ENCODE measurements at regions not wholly inside any gene's neighbourhood (a gene's known extent, or its start where the extent isn't known, plus 50 kb on each side); places are given as distances from the start of the nearest gene placed in this dataset.

- TF ChIP-seq, protein P1, sequence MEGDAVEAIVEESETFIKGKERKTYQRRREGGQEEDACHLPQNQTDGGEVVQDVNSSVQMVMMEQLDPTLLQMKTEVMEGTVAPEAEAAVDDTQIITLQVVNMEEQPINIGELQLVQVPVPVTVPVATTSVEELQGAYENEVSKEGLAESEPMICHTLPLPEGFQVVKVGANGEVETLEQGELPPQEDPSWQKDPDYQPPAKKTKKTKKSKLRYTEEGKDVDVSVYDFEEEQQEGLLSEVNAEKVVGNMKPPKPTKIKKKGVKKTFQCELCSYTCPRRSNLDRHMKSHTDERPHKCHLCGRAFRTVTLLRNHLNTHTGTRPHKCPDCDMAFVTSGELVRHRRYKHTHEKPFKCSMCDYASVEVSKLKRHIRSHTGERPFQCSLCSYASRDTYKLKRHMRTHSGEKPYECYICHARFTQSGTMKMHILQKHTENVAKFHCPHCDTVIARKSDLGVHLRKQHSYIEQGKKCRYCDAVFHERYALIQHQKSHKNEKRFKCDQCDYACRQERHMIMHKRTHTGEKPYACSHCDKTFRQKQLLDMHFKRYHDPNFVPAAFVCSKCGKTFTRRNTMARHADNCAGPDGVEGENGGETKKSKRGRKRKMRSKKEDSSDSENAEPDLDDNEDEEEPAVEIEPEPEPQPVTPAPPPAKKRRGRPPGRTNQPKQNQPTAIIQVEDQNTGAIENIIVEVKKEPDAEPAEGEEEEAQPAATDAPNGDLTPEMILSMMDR (IDR thresholded peaks at IDR 0.05; ENCODE audit: low read depth, low read length, missing input control): no peak
- TF ChIP-seq YY1 (IDR thresholded peaks at IDR 0.05): no peak
- no peak for TF ChIP-seq SP1 (IDR thresholded peaks at IDR 0.05)
- no peak for TF ChIP-seq RXRA (IDR thresholded peaks at IDR 0.05)
Measured at GRCh38 chr6:25155211-25155610, 124.0 kb upstream of the CARMIL1 start.

Measured in liver (tissue), 3 donors.